Gastroesophageal sphincter (tissue), 4 donors: ENCODE measurements at regions not wholly inside any gene's neighbourhood (a gene's known extent, or its start where the extent isn't known, plus 50 kb on each side); places are given as distances from the start of the nearest gene placed in this dataset.

Experiments used
- ATAC-seq: fragments of 150-250 bp; one replicate; pipeline ENCODE4 v1.9.1; 2016; ENCODE audit warnings: mild to moderate bottlenecking, moderate library complexity
- H3K27ac ChIP-seq, 4 donors: fragments of 200-600 bp; sonication (generic) in 3 of 4; 1 replicate in 3 of 4; 2 replicates in 1 of 4; pipeline ENCODE4 v1.5.1; 2016 to 2019
- H3K27me3 ChIP-seq: fragments of 200-600 bp; sonication (generic); one replicate; pipeline ENCODE4 v1.5.1; 2019
- H3K36me3 ChIP-seq, 2 donors: fragments of 200-600 bp; sonication (generic); one replicate each; pipeline ENCODE4 v1.5.1; 2019; ENCODE audit warnings: control low read depth in 1 of 2
- H3K4me1 ChIP-seq, 3 donors: fragments of 200-600 bp; sonication (generic); 1 replicate in 2 of 3; 2 replicates in 1 of 3; pipeline ENCODE4 v1.5.1; 2016 to 2019; ENCODE audit warnings: control low read depth in 2 of 3
- H3K4me3 ChIP-seq, 2 donors: fragments of 200-600 bp; sonication (generic); one replicate each; pipeline ENCODE4 v1.5.1; 2019; ENCODE audit warnings: mild to moderate bottlenecking in 1 of 2, moderate library complexity in 1 of 2
- H3K9me3 ChIP-seq, 3 donors: fragments of 200-600 bp; sonication (generic); one replicate each; pipeline ENCODE4 v1.5.1; 2017 to 2019; ENCODE audit warnings: control low read depth in 2 of 3
- CTCF ChIP-seq, 4 experiments: fragments of 200-600 bp in 2 of 4; fragments of 450-650 bp in 2 of 4; sonication (generic) in 1 of 4; IDR thresholded peaks; one replicate each; pipeline ENCODE4 v1.5.1; 2017 to 2019; ENCODE audit warnings: antibody characterized with exemption in 4 of 4, mild to moderate bottlenecking in 2 of 4, moderate library complexity in 2 of 4
- EP300 ChIP-seq: sonication (generic); formaldehyde crosslinking; IDR thresholded peaks from one replicate; pipeline ENCODE4 v1.6.1; 2017; ENCODE audit warnings: antibody characterized with exemption, mild to moderate bottlenecking
- POLR2A ChIP-seq, 2 donors: fragments of 450-650 bp; IDR thresholded peaks; one replicate each; pipeline ENCODE4 v1.6.1; 2017; ENCODE audit warnings: antibody characterized with exemption in 2 of 2, mild to moderate bottlenecking in 2 of 2, moderate library complexity in 1 of 2
- POLR2AphosphoS5 ChIP-seq: sonication (generic); formaldehyde crosslinking; IDR thresholded peaks from one replicate; pipeline ENCODE4 v1.6.1; 2017; ENCODE audit warnings: antibody characterized with exemption
- WGBS, 2 donors: methylation state at CpG; one replicate each; pipeline ENCODE4 v1.1.5; 2018; ENCODE audit warnings: low coverage in 1 of 2; 5-methylcytosine and 5-hydroxymethylcytosine counted together

DNA sequence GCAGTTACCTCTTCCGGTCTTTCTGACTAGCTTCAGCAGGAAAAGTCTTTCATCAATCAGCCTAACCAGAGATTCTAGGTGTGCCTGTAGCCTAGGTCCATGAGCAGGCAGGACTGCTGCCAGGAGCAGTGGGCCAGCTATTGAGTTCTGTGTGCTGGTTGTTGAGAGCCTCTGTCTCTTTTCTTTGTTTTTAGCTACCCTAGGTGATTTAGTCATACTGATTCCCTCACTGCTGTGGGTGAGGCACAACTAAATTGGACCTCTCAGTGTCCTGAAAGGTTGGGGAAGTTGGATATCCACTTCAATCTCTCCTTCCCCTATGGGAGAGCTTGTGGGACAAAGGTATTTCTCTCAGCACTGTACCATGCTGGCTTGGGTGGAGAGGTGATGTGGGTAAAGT is 354.9 kb downstream of the GPAT3 start:
- Histone ChIP-seq H3K36me3 (no peaks in the 10 kb centered on the region), H3K27me3 (no peaks in the 10 kb centered on the region), H3K27ac (no peak overlapping the region), H3K4me3 (no peak overlapping the region), H3K9me3 (no peaks in the 10 kb centered on the region), H3K4me1 (no peaks in the 10 kb centered on the region)
- ATAC-seq, result no peak
- 60 to 89% methylated on average over 1 of the region's 1 CpG for WGBS, 2 donors
- TF ChIP-seq POLR2AphosphoS5, result no peak
- no peak for TF ChIP-seq POLR2A (IDR thresholded peaks at IDR 0.05)
- no peak for TF ChIP-seq EP300
- TF ChIP-seq CTCF (IDR thresholded peaks at IDR 0.05), result no peak

DNA sequence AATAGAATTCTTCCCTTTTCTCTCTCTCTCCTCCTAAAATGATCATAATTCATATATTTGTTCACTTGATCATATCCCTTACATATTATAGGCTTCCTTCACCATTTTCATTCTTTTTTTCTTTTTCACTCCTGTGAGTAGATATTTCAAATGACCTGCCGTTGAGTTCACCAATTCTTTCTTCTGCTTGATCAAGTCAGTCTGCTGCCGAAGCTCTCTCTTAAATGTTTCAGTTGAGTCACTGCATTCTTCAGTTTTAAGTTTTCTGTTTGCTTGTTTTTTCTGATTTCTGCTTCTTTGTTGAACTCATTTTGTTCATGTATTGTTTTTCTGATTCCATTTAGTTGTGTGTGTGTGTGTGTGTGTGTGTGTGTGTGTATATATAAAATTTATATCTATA is 354.3 kb downstream of the GPAT3 start:
- H3K9me3 ChIP-seq, result no peaks in the 10 kb centered on the region
- TF ChIP-seq POLR2A (IDR thresholded peaks at IDR 0.05), result no peak
- 71 to 84% methylated on average over 2 of the region's 2 CpGs for WGBS, 2 donors
- H3K27me3 ChIP-seq, result no peaks in the 10 kb centered on the region
- ATAC-seq, result no peak
- H3K4me1 ChIP-seq, result no peaks in the 10 kb centered on the region
- no peak overlapping the region for H3K4me3 ChIP-seq
- H3K27ac ChIP-seq, result no peak overlapping the region
- H3K36me3 ChIP-seq, result no peaks in the 10 kb centered on the region

DNA sequence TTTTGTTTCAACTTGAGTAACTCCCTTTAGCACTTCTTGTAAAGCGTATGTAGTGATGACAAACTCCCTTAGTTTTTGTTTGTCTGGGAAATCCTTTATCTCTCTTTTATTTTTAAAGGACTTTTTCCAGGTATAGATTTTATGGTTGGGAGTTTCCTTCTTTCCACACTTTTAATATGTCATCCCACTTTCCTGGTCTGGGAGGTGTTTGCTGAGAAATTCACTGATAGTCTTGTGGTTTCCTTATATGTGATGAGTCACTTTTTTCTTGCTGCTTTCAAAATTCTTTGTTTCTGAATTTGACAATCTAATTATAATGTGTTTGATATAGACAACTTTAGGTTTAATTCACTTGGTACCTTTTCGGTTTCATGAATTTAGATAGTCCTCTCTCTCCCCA is 353.9 kb downstream of the GPAT3 start:
- WGBS, 2 donors, result 91 to 100% methylated on average over 2 of the region's 2 CpGs
- Histone ChIP-seq H3K27me3 (no peaks in the 10 kb centered on the region), H3K36me3 (no peaks in the 10 kb centered on the region), H3K9me3 (no peaks in the 10 kb centered on the region), H3K4me3 (no peak overlapping the region), H3K4me1 (no peaks in the 10 kb centered on the region), H3K27ac (no peak overlapping the region)
- ATAC-seq, result no peak
- TF ChIP-seq POLR2AphosphoS5, result no peak
- no peak for TF ChIP-seq EP300
- TF ChIP-seq CTCF (IDR thresholded peaks at IDR 0.05), result no peak
- no peak for TF ChIP-seq POLR2A (IDR thresholded peaks at IDR 0.05)

GRCh38 chr4:83885256-83886182 is 349.6 kb downstream of the GPAT3 start:
- 50 to 82% methylated on average over 2 to 6 of the region's 6 CpGs for WGBS, 2 donors
- H3K4me1 ChIP-seq, result no peaks in the 10 kb centered on the region
- H3K9me3 ChIP-seq, result no peaks in the 10 kb centered on the region
- no peak for ATAC-seq
- no peak overlapping the region for H3K4me3 ChIP-seq
- no peak overlapping the region for H3K27ac ChIP-seq
- no peaks in the 10 kb centered on the region for H3K36me3 ChIP-seq
- H3K27me3 ChIP-seq, result no peaks in the 10 kb centered on the region
- TF ChIP-seq CTCF (IDR thresholded peaks at IDR 0.05), result no peak
- no peak for TF ChIP-seq POLR2AphosphoS5
- TF ChIP-seq EP300, result no peak
- TF ChIP-seq POLR2A (IDR thresholded peaks at IDR 0.05), result no peak

- no peak for ATAC-seq
- Histone ChIP-seq H3K27me3 (no peaks in the 10 kb centered on the region), H3K36me3 (no peaks in the 10 kb centered on the region), H3K4me3 (no peak overlapping the region), H3K27ac (no peak overlapping the region), H3K9me3 (no peaks in the 10 kb centered on the region), H3K4me1 (no peaks in the 10 kb centered on the region)
- TF ChIP-seq EP300 (no peak), POLR2AphosphoS5 (no peak), POLR2A (IDR thresholded peaks at IDR 0.05) (no peak), CTCF (IDR thresholded peaks at IDR 0.05) (no peak)
- 67 to 90% methylated on average over 1 of the region's 1 CpG for WGBS, 2 donors
These were observed 340.1 kb downstream of the GPAT3 start for GRCh38 chr4:83876047-83876446.
